Activated T-cell treated with anti-CD3 and anti-CD28 coated beads, Interleukin-2, amount 50 U/mL, for 24 hours (primary cell): ENCODE measurements at regions not wholly inside any gene's neighbourhood (a gene's known extent, or its start where the extent isn't known, plus 50 kb on each side); places are given as distances from the start of the nearest gene placed in this dataset.

ENCODE experiments used
- DNase-seq: peaks from one replicate; pipeline ENCODE4 v3.0.0-alpha.2; 2020
- H3K27ac Mint-ChIP-seq: 2 replicates; pipeline ENCODE4 v1.8.0; 2020; ENCODE audit warnings: mild to moderate bottlenecking, mixed read lengths
- H3K27me3 Mint-ChIP-seq: 2 replicates; pipeline ENCODE4 v1.8.0; 2020; ENCODE audit warnings: mixed read lengths
- H3K36me3 Mint-ChIP-seq: 2 replicates; pipeline ENCODE4 v1.8.0; 2020; ENCODE audit warnings: low read depth, mixed read lengths
- H3K4me1 Mint-ChIP-seq: 2 replicates; pipeline ENCODE4 v1.8.0; 2020; ENCODE audit warnings: low read depth, mixed read lengths
- H3K4me3 Mint-ChIP-seq: 2 replicates; pipeline ENCODE4 v1.8.0; 2020; ENCODE audit warnings: mild to moderate bottlenecking, moderate library complexity, mixed read lengths
- H3K9me3 Mint-ChIP-seq: 2 replicates; pipeline ENCODE4 v1.8.0; 2020; ENCODE audit warnings: mixed read lengths

- H3K27ac Mint-ChIP-seq: no peak overlapping the region
- no peak overlapping the region for H3K4me3 Mint-ChIP-seq
- H3K9me3 Mint-ChIP-seq: no peaks in the 10 kb centered on the region
- no peaks in the 10 kb centered on the region for H3K36me3 Mint-ChIP-seq
- DNase-seq: no peak
- no peaks in the 10 kb centered on the region for H3K4me1 Mint-ChIP-seq
- H3K27me3 Mint-ChIP-seq: peaks cover 18% of the 10 kb centered on the region
These were observed 54.7 kb downstream of the GLUD2 start for GRCh38 chrX:121102101-121102500.

DNA sequence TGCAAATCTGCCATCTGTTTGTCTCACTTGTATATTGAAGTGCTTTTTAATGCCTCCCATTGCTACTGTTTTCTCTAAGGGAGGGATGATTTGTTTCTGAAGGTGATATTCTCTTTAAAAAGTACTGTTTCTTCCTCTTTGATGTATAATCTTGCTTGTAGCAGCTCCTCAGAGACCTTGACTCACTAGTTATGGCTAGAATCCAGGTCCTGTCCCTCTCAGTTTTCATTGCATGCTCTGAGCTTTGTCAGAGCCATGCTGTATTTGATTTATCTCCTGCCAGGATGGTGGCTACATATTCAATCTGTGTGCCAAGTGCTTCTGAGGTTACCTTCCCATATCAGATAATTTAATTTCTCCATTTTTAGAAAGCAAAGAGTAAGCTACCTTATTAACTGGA, 56.0 kb downstream of the GLUD2 start:
- Mint-ChIP-seq H3K9me3 (no peaks in the 10 kb centered on the region), H3K27me3 (peaks cover 12% of the 10 kb centered on the region), H3K27ac (no peak overlapping the region), H3K36me3 (no peaks in the 10 kb centered on the region), H3K4me3 (no peak overlapping the region), H3K4me1 (no peaks in the 10 kb centered on the region)
- DNase-seq: no peak

- Mint-ChIP-seq H3K4me1 (no peaks in the 10 kb centered on the region), H3K4me3 (no peak overlapping the region), H3K9me3 (no peaks in the 10 kb centered on the region), H3K27me3 (peaks cover 2% of the 10 kb centered on the region), H3K36me3 (no peaks in the 10 kb centered on the region), H3K27ac (no peak overlapping the region)
- DNase-seq: no peak
These were observed 59.2 kb downstream of the GLUD2 start for GRCh38 chrX:121106484-121107235.

GRCh38 chrX:121109986-121110385, 62.6 kb downstream of the GLUD2 start:
- DNase-seq: no peak
- Mint-ChIP-seq H3K36me3 (no peaks in the 10 kb centered on the region), H3K9me3 (no peaks in the 10 kb centered on the region), H3K27ac (no peak overlapping the region), H3K27me3 (peaks cover 2% of the 10 kb centered on the region), H3K4me1 (no peaks in the 10 kb centered on the region), H3K4me3 (no peak overlapping the region)

DNA sequence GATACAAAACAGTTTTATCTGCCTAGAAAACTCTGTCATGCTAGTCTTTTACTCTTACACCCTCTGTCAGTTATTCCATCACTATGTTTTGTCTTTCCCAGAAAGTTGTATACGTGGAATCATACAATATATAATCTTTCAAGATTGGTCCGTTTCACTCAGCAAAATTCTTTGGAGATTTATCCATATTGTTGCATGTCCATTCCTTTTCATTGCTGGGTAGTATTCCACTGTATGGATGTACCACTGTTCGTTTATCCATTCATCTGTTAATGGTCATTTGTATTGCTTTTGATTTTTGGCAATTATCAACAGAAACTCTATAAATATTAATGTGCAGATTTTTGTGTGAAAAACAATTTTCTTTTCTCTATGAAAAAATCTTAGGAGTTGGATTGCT, 63.1 kb downstream of the GLUD2 start:
- no peak overlapping the region for H3K27ac Mint-ChIP-seq
- no peak for DNase-seq
- H3K36me3 Mint-ChIP-seq: no peaks in the 10 kb centered on the region
- peaks cover 2% of the 10 kb centered on the region for H3K27me3 Mint-ChIP-seq
- H3K4me3 Mint-ChIP-seq: no peak overlapping the region
- H3K9me3 Mint-ChIP-seq: no peaks in the 10 kb centered on the region
- H3K4me1 Mint-ChIP-seq: no peaks in the 10 kb centered on the region

- H3K4me3 Mint-ChIP-seq: no peak overlapping the region
- H3K9me3 Mint-ChIP-seq: no peaks in the 10 kb centered on the region
- no peak overlapping the region for H3K27ac Mint-ChIP-seq
- H3K4me1 Mint-ChIP-seq: no peaks in the 10 kb centered on the region
- DNase-seq: no peak
- peaks cover 2% of the 10 kb centered on the region for H3K27me3 Mint-ChIP-seq
- no peaks in the 10 kb centered on the region for H3K36me3 Mint-ChIP-seq
These were observed 67.3 kb downstream of the GLUD2 start for GRCh38 chrX:121114691-121115090.

- no peak overlapping the region for H3K27ac Mint-ChIP-seq
- no peak overlapping the region for H3K4me3 Mint-ChIP-seq
- no peaks in the 10 kb centered on the region for H3K4me1 Mint-ChIP-seq
- no peak for DNase-seq
- no peaks in the 10 kb centered on the region for H3K36me3 Mint-ChIP-seq
- peaks cover 3% of the 10 kb centered on the region for H3K27me3 Mint-ChIP-seq
- H3K9me3 Mint-ChIP-seq: no peaks in the 10 kb centered on the region
These were observed 73.5 kb downstream of the GLUD2 start for GRCh38 chrX:121120690-121121605.

DNA sequence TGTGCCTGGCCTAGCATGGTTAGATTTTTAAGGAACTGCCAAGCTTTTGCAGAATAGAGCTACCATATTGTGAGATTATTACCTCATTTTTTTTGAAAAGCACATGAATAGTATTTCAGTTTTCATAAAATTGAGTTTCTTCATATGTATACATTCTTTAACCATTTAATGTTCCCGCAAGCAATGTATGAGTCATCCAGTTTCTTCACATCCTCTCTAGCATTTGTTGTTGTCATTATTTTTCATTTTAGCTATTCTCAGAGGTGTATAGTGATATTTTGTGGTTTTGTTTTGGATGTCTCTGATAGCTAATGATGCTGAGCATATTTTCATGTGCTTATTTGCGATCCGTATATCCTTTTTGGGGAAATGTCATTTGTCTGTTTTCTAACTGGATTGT, 74.9 kb downstream of the GLUD2 start:
- H3K27ac Mint-ChIP-seq: no peak overlapping the region
- no peak overlapping the region for H3K4me3 Mint-ChIP-seq
- DNase-seq: no peak
- no peaks in the 10 kb centered on the region for H3K9me3 Mint-ChIP-seq
- H3K4me1 Mint-ChIP-seq: no peaks in the 10 kb centered on the region
- H3K27me3 Mint-ChIP-seq: peaks cover 3% of the 10 kb centered on the region
- H3K36me3 Mint-ChIP-seq: no peaks in the 10 kb centered on the region

DNA sequence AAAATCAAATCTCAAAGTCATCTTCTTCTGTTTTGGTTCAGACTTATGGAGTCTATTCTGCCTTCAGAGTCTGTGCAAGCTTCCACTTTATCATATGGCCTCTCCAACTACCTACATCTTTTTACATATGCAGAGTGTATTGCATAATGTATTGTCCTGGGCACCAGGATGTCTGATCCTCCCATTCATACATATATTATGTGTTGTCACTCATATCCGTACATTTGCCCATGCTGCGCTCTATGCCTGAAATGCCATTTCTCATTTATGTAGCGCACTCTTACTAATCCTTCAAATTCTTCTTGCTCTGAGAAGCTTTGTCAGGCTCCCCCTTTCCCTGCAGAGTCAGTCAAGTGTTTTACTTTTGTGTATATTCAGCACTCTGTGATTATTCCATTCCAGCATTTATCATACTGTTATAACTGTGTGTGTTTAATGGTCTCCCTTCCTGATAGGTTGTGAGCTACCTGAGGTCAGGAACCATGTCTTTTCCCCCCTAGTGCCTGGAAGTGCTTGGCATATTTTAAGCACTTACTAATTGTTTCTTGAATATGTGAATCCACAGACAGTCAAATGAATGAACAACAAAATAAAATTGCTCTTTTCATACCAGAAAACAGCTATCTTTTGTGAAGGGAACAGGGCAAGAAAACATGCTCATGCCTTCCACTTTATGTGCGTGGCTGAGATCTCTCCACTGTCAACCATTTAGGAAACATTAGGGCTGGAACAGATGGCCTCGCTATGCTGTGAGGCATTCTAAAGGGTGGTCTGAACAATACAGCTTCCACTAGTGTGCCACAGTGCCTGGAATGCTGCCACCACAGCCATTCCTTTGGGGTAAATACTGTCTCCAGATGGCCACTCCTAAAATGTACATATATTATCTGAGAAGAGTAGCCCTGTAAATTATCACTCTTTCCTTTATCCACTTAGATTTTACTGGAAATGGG, 81.8 kb downstream of the GLUD2 start:
- no peaks in the 10 kb centered on the region for H3K36me3 Mint-ChIP-seq
- no peak overlapping the region for H3K27ac Mint-ChIP-seq
- H3K9me3 Mint-ChIP-seq: no peaks in the 10 kb centered on the region
- H3K4me3 Mint-ChIP-seq: no peak overlapping the region
- H3K27me3 Mint-ChIP-seq: peaks cover 3% of the 10 kb centered on the region
- no peak for DNase-seq
- no peaks in the 10 kb centered on the region for H3K4me1 Mint-ChIP-seq

- no peak overlapping the region for H3K4me3 Mint-ChIP-seq
- H3K27ac Mint-ChIP-seq: no peak overlapping the region
- H3K4me1 Mint-ChIP-seq: no peaks in the 10 kb centered on the region
- no peaks in the 10 kb centered on the region for H3K36me3 Mint-ChIP-seq
- H3K27me3 Mint-ChIP-seq: peaks cover 15% of the 10 kb centered on the region
- DNase-seq: no peak
- H3K9me3 Mint-ChIP-seq: no peaks in the 10 kb centered on the region
These were observed 85.3 kb downstream of the GLUD2 start for GRCh38 chrX:121132675-121133074.

DNA sequence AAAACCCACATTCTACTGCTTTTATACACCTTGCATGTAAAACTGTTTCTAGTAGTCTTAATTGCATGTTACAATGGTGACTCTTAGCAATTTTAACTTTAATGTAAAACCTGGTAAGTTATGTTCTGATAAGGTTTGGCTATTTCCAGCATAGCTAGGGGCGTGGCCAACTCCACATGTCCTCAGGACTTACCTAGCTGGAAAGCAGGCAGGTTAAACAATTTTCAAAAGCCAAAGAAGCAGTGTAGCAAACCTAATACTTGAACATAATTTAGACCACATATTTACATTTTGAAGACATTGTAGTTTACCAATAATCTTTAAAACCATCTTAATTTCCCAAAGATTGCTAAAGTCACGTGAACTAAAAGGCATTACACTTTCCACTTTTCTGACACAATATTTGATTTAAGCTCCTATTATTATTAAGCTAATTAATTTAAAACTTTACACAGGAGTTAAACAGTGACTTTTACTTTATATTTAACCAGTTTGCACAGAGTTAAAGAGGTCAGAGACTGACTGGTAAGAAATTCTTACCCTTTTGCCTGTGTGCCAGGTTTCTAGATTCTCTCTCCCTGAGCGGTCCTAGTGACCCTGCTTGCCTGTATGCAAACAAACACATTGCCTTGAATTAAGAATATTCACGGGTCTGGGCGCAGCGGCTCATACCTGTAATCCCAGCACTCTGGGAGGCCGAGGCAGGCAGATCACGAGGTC, 88.2 kb downstream of the GLUD2 start:
- Mint-ChIP-seq H3K36me3 (no peaks in the 10 kb centered on the region), H3K4me3 (no peak overlapping the region), H3K27ac (no peak overlapping the region), H3K9me3 (no peaks in the 10 kb centered on the region), H3K4me1 (no peaks in the 10 kb centered on the region), H3K27me3 (peaks cover 31% of the 10 kb centered on the region)
- no peak for DNase-seq

DNA sequence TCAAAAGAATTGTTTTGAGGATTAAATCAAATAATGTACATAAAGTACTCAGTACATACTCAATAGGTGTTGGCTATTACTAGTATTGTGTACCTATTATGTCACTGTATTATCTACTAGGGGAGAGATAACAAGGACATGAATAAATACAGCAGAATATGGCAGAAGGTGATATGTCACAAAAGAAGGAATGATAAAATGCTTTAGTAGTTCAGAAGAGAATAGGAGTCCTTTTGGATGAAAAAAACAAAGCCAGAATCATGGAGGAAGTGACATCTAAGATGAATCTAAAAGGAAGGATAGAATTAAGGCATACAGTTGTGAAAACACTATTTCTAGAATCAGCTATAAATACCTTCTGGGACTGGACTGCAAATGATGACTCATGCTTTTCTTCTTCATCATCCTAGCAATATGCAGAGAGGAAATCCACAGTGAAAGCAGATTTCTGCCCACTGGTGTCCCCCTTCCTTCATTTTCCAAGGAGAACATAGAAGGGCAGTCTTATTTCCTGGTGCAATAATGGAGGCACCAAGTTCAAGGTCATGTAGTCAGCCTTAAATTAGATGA, 98.7 kb downstream of the GLUD2 start:
- DNase-seq: no peak
- no peak overlapping the region for H3K4me3 Mint-ChIP-seq
- H3K9me3 Mint-ChIP-seq: no peaks in the 10 kb centered on the region
- H3K36me3 Mint-ChIP-seq: no peaks in the 10 kb centered on the region
- H3K27me3 Mint-ChIP-seq: peaks cover 19% of the 10 kb centered on the region
- no peak overlapping the region for H3K27ac Mint-ChIP-seq
- peaks cover 14% of the 10 kb centered on the region for H3K4me1 Mint-ChIP-seq

DNA sequence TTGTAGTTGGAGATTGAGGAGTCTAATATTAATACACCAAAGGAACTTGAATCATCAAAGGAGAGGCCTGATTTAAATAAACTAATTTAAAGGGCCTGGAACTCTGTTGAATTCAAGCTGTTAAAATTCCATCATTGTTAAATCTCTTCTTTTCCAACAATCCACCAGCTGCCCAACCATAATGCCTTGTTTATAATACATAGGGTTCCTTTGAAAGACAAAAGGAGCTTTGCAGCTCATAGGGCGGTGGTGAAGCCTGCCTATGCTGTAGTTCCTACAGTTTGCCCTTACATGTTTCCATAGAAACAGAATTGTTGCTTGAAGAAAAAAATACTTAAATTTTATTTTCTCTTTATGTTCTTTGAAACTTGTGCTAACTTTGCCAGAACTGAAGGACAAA, 102.8 kb downstream of the GLUD2 start:
- Mint-ChIP-seq H3K9me3 (no peaks in the 10 kb centered on the region), H3K4me3 (no peak overlapping the region), H3K27ac (no peak overlapping the region), H3K4me1 (peaks cover 14% of the 10 kb centered on the region), H3K36me3 (no peaks in the 10 kb centered on the region), H3K27me3 (peaks cover 30% of the 10 kb centered on the region)
- no peak for DNase-seq
